DMS79 treated with DMSO at 0.1 percent for 48 hours (cell line): ENCODE measurements at regions not wholly inside any gene's neighbourhood (a gene's known extent, or its start where the extent isn't known, plus 50 kb on each side); places are given as distances from the start of the nearest gene placed in this dataset.
"Not testable (repeated sequence)": the region's sequence is repeated elsewhere in the genome, so short reads cannot be mapped to it uniquely, and the experiment has no call there.

Source experiments
- DNase-seq: peaks from one replicate; lab custom pipeline; 2025; lab: John Stamatoyannopoulos, UW

DNA sequence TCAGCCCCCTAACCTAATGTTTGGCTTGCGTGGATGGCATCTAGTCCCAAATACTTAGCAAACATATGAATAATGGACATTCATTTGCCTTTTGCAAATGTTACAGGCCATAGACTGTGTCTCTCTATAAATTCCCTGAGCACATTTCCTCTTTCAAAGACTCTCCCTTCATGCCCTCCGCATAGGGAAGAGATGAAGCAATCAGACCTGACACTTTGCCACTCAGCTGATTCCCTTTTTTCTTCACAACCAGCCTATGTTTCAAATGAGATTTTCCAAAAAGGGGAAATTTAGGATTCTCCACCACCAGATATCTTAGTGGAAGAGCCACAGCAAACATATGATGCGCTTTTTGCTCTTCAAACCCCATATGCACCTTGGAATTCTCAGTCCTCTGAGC, 453.7 kb downstream of the STK39 start:
- DNase-seq: no peak

DNA sequence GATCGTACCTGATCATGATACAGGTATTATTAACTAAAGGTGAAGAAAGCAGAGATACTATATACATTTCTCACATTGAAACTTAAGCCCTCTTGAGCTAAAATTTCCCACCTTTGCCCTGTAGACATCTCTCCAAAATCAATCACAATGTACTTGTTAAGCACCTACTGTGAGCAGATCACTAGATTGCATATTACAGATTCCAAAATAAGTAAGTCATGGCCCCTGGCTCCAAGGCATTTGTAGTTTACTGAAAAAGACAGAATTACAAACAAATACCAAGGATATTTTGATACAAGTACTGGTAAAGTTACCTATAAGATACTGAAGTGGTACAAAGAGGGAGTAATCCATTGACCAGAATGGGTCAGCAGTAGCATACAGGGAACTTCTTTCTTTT, 455.3 kb downstream of the STK39 start:
- DNase-seq: no peak

DNA sequence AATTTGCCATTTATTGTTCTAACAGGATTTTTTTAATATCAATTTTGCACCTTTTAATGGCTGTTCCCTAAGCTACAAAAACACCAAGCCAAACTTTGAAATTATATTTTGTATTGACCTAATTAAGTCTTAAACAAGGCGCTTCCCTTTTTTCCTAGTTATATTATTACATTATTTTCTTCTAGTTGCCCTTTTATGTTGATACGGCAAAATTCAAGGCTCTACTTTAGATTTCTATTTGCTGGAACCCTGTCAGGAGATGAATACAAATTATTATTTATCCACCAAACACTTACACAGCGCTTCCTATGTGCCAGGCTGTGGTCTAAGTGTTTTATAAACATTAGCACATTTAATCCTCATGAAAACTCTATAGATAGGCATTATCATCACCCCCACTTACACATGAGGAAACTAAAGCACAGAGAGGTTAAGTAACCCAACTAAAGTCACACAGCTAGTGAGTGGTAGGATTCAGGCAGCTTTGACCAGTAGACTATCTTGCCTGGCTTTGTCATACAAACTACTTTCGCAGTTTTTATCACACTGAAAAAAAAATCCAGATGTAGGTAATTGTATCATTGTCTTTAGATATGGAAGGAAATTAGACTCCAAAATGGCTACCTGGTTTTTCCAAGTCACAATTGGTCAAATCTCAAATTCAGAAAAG, 456.5 kb downstream of the STK39 start:
- DNase-seq: no peak

DNA sequence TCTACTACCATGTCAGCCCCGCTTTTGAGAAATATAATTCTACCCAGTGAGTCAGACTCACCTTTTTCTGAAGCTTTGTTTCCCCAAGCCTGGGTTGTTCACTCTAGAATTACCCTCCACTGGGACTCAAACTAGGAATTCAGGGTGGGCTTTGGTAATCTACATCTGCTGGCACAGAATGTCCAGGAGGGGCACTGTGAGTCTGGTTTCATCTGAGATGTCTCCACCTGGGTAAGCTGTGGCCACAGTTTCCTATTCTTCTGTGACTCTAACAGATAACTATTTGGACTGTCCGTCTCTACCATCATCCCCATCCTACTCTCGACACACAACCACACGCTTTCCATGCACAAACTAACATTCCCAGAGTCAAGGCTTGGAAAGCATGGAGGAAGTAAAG, 457.2 kb downstream of the STK39 start:
- no peak for DNase-seq

DNA sequence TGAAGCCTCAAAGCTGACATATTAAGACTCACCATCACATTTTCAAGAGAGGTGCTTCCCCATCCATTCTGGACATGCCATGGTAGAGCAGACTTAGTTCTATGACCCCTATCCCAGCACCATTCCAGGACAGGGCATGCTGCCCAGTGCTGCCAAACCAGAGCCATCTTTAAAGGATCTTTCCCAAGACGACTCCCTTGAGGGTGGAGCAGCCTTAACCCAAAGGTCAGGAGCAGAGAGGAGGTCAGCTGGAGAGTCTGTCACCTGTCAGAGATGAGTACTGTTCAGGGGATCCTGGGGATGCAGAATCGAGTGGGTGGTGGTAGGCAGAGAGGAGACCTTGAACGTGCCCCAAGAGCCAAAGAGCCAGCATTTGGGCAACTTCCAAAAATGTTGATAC, 459.8 kb downstream of the STK39 start:
- DNase-seq: no peak

DNA sequence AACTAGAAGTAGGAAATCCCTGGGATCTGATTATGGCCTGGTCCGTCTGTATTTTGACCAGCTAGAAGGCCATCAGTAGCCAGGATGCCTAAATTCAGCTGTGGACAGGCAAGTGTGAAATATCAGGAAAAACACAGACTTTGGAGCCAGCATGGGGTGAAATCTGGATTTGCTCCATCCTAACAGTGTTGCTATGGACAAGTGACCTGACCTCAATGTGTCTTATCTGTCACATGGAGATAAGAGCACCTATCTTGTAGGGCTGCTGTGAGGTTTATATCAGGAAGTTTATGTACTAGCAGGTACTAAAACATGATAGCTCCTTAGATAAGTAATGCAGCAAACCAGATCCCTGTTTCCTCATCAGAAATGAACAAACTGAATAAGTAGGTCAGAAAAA, 460.4 kb downstream of the STK39 start:
- no peak for DNase-seq

DNA sequence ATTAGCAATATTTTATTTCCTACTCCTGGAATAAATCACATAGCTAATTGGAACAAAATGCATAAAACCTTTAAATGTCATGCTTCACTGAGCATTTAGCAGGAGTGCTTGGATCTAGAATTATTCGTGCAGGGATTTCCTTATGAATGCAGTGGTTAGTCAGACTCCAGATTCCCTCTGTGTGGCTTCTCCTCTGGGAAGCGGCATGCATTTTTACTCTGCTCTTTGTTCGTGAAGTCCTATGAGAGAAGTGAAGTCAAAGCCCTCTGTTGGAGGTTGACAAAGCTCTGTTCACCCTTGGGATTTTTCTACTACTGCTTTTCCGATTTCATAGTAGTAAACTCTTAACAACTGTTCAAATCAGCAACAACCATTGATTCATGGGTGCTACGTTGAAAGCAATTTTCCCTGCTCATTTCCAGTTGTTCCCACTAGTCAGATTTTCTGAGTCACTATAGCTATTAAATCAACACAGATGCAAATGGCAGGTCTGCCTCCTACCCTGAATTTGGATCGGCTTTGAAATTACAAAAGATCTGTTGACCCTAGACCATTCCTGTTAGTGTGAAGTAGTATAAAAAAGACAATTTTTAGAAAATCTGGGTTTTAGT, 461.7 kb downstream of the STK39 start:
- peak; percentile 48 for DNase-seq

DNA sequence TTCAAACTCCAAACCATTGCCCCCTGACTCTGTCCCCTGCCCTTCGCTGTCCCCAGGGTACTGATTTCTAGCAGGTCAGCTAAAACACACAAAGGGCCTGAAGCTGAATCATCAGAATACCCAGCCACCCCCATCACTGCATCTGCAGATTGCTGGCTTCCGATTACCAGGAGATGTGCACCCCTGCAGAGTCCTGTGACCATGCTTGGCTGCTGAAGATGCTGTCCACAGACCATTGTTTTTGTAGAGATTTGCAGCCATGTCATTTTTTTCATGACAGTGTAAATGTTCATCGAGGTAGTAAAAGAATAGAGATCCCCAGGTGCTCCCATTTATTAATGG, 463.3 kb downstream of the STK39 start:
- no peak for DNase-seq

DNA sequence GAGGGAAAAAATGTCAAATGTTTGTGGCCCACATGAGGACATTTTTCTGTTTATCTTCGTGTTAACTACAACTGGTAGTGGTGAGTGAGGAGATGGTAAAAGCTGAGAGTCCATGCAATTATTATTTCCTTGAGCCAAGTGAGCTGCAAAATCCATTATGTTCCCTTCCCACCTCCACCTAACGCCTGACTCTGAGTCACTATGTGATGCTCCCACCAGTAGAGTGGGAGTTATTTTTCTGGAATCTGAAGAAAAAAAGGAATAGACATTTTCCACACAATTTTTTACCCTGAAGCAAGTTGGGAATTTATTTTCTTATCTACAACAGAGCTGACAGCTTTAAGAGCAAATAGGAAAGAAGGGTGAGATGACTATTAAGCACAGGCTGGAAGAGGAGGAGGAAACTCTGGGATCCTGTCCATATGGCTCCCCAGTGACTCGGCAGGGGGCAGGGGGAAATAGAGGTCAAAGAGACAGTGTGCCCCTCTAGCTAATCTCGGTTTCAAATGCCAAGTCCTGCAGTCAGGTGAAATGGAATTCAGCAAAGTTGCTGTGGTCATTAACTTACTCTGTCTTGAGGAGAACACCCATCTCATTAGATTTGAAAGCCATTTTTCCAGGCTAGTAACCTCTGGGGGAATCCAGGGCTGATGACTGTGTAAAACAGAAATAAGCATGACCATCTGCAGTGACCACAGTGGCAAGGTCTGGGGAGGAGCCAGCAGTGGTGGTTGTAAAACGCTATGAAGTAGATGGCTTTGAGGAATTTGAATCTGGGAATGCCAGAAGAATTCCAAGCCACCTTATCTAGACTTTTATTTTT, 463.9 kb downstream of the STK39 start:
- DNase-seq: peak; percentile 41

DNA sequence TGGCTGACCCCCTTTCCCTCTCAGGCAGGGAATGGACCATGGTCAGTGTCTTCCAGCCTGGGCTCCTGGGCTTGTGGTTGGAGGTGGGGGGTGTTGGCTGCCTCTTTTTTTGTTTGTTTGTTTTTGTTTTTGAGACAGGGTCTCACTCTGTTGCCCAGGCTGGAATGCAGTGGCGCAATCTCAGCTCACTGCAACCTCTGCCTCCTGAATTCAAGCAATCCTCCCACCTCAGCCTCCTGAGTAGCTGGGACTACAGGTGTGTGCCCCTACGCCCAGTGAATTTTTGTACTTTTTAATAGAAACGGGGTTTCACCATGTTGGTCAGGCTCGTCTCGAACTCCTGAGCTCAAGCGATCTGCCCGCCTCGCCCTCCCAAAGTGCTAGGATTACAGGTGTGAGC, 465.8 kb downstream of the STK39 start:
- DNase-seq: not testable (repeated sequence)

DNA sequence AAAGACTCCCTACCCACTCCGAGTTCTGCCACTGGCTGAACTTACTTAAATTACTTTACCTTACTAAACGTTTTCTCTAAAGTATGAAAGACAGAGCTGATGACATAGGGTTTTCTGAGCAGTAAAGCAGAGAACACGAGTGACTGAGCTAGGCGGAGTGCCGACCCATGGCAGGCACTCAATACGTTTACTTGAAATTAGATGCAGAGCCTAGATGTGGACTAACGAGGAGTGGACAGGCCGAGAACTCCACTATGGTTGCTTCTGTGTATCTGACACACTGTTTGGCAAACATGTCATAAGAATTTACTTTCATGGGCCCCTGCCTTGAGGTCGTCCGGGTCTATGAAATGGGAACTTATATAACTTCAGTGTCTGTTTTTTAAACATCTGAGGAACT, 471.0 kb downstream of the STK39 start:
- no peak for DNase-seq

DNA sequence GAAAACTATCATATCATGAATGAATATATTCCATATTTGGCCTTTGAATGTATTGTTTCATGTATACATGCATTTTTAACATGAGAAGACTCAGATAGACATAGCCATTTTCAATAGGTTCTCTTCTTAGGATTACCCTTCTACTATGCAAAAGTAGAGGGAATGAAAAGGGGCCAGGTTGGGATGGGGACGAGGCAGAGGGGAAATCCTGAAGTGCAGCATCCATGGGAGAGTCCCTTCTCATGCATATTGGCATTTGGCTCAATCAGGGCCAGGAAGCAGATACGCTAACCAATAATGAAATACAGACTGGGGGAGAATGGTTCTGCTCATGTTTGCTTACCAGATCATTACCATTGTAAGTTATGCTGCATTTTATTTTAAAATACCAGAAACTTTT, 475.8 kb downstream of the STK39 start:
- no peak for DNase-seq

DNA sequence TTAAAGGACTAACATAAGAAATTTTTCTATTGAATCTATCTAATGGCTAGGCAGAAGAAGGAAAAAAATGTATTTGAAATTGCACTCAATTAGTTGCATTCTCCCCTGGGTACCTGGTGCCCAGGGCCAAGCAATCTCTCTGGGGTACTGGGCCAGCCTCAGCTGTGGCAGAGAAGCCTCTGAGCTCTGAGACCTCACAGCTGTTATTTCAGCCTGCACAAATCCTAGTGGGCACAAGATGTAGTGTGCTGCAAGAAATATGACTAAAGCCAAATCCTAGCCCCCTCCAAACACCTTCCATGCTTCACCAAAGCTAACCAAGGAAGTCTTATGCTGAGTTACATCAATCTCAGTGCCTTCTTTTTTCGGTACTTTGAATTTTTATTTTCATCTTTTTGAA, 478.4 kb downstream of the STK39 start:
- DNase-seq: no peak

DNA sequence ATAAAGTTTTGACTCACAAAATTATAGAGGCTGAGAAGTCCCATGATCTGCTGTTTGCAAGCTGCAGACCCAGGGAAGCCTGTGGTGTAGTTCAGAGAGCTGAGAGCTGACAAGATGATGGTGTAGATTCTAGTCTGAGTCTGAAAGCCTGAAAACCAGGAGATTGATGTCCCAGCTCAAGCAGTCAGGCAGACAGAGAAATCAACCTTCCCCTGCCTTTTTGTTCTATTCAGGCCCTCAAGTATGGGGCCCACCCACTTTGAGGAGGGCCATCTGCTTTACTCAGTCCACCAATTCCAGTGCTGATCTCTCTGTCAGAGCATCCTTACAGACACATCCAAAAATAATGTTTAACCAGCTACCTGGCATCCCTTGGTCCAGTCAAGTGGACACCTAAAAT, 479.6 kb downstream of the STK39 start:
- no peak for DNase-seq

DNA sequence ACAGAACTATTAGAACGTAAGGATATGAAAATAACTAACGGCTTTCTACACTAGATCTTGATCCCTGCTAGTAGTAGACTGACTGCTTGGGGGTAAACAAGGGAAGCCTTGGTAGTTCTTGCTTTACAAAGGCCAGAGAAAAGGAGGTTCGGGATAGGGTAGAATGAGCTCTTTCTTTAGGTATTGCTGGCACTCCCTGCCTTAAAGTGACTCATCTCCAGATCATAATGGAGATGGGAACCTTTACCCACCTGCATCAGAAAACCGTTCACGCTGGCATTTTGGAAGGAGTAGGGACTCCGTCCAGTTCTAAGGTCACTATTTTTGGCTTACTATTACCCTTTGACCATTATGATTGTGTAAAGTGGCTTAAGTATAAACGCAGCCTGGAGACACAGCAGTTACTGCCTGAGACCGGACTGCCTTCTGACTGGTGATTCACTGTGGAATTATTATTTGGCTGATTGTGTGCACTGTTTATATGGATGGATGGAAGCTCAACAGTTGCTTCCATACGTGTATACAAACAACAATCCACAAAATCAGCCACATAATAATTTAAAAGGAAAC, 482.5 kb downstream of the STK39 start:
- no peak for DNase-seq

DNA sequence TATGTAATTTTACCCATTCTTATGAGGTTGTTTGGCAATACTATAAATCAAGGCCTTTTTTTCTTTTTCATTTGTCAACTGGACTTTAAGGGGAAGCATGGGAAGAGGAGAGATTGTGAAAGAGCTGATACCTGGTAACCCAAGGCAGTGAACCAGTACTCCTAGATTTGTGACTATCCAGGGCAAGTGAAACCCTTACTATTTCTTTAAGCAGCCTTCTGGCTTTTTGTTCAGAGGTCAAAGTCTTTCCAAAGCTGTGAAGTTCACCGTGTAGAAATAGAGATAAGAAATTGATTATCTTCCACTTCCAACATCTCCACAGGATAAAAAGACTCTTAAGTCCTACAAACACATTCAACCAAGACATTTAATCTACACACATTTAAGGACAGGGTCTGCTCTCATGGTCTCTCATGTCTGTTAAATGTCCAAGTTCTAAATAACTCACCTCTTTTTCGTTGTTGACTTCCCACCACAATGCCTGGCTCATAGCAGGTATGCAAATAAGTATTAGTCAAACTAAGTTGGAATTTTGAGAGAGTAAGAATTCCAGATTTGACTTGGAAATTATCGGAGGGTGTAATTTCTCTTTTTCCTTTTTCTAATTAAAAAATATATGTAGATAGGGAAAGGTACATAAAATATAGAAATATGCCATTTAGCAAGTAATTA, 485.8 kb downstream of the STK39 start:
- no peak for DNase-seq

DNA sequence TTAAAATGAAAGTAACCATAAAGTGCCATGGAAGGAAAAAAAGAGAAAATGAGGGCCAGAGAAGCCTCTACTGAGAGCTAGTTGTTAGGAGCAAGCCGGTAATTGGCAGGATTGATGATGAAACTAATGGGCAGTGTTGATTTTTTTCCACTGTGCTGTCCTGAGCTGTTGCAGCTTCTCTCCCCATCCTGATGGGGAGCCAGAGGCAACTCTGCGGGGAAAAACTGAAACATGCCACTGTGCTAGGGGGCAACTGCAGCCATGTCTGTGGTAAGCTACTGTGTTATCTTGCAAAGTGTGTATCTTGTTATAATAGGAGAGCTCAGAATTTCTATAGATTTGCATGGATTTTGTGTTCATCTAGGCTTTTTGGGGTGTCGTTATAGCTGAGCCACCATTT, 487.9 kb downstream of the STK39 start:
- no peak for DNase-seq

DNA sequence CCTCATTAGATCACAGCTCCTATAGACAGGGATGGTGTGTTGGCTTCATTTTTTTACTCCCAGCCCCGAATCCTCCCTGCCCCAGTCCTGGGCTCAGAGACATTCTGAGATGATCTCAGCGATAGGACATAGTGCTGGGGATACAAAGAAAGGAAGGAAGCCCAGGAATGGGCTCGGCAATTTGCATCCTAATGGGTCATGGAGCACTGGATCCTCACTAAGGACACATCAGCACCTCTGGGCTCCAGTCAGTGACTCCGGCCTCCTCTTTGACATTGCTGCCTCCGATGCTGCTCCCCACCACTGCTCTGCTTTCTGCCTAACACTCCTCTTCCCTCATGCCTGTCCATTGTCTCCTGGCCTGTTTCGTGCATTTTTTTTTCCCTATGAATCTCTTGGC, 489.1 kb downstream of the STK39 start:
- DNase-seq: no peak

DNA sequence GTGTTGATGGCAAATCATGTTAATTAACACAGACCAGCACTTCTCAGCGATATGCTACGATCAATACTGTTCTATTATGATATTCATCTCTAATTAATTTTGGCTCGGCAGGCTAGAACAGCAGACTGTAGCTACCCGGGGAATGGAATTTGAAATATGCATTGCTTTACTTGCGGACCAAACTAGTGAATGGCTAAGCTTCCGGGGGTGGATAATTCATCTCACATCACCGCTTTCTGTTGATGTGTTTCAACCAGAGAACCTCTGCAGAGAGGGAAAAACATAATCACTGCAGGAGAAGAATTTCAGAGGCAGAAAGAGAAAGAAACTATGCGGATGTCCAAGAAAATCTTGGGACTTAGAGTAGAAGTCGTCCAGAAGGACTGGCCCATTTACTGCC, 490.9 kb downstream of the STK39 start:
- no peak for DNase-seq

DNA sequence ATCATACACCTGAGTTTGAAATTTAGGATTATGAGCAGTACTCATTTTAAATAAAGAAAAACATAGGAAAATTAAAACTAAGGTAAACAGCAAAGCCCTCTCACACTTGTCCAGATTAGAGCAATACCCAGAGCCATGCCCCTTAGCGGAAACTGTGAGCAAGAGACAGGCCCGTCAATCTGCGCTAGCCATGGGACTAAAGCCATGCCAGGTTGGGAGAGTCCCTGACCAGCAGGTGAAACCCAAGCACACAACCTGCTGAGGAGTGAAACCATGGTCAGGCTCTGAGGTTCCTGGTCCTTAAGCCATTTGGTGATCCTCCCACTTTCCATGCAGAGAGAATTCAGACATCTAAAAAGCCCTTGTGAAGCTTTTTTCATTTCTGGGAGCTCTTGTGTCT, 494.3 kb downstream of the STK39 start:
- no peak for DNase-seq

DNA sequence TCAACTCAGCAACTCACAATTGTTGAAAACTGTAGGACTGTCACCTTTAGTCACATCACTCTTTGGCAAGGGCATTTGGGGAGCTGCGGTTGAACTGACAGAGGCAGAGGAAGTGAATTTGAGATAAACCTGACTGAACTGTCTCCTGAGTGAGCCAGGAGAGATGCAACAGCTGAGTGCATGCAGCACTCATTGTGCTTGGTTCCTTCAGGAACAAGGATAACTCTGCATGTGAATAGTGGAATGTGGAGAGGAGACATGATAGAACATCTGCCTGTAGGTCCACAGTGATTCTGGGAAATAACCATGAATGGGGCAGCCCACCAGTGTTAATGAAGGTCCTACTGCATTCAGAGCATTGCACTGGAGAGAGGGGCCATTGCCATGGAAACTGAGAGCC, 494.7 kb downstream of the STK39 start:
- DNase-seq: no peak

DNA sequence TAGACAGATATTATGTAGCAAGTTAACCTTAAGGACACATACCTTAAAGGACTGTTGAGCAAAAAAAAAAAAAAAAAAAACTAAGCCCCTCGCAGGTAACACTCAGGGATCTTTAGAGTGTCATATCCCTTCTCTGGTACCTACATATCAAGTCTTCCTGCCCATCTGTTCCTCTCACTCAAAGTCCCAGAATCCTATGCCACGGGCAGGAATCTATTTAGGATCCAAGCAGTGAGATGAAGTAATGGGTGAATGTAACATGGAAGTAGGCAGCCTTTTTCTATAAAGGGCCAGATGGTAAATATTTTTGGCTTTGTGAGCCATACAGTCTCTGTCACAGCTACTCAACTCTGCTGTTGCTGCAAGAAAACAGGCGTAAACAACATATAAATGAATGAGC, 496.7 kb downstream of the STK39 start:
- no peak for DNase-seq

DNA sequence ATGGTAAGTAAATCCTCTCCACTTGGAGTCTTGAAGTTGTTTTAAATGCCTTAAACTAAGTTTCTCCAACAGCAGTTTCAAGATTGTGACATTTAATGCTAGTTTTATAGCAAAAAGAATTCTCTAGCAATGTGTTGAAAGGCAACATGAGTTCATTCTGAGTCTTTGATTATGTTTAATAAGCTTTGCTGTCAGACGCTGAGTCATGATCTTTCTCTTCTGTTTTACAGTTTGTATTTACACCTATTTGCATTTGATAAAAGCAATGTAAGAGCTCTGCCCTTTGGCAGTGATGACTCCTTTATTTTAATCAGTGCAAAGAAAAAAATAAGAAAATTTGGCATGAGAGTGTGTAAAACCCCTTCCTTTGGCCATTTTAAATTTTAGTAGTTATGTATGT, 497.7 kb downstream of the STK39 start:
- DNase-seq: no peak
